PC-9 (cell line): ENCODE measurements at regions not wholly inside any gene's neighbourhood (a gene's known extent, or its start where the extent isn't known, plus 50 kb on each side); places are given as distances from the start of the nearest gene placed in this dataset.

Experiments
- BruUV-seq: library from RNA; stranded (reverse); fragments of 400-500 nt; replicated peaks from 2 replicates; lab custom pipeline; 2021; lab: Mats Ljungman, UMichigan
- CTCF ChIA-PET: fragments of 300-600 bp; sonication (Branson Sonifier 250); formaldehyde crosslinking; loops from one replicate; lab custom pipeline; 2022; ENCODE audit warnings: antibody characterized with exemption; lab: Charles Lee
- POLR2A ChIA-PET: fragments of 300-600 bp; sonication (Branson Sonifier 250); formaldehyde crosslinking; loops from one replicate; lab custom pipeline; 2022; ENCODE audit warnings: antibody characterized with exemption; ENCODE audit not compliant: unreplicated experiment; lab: Charles Lee
- DNase-seq, 2 experiments: peaks; one replicate each; pipeline versions ENCODE4 v3.0.0 to v3.0.0-alpha.2; 2015 to 2022; ENCODE audit warnings: mixed read lengths in 1 of 2
- H2AFZ ChIP-seq: fragments of 200-600 bp; sonication (generic); 2 replicates; pipeline ENCODE4 v1.8.1; 2017; ENCODE audit warnings: antibody characterized with exemption
- H3F3A ChIP-seq: fragments of 200-600 bp; sonication (generic); 2 replicates; pipeline ENCODE4 v1.8.1; 2017; ENCODE audit warnings: antibody characterized with exemption, mild to moderate bottlenecking, low read depth; ENCODE audit not compliant: insufficient read depth
- H3K27ac ChIP-seq: fragments of 200-600 bp; sonication (generic); 2 replicates; pipeline ENCODE4 v1.6.1; 2016; ENCODE audit warnings: mixed run types
- H3K27me3 ChIP-seq: fragments of 200-600 bp; sonication (generic); 2 replicates; pipeline ENCODE4 v1.6.1; 2016; ENCODE audit warnings: low read depth, mixed run types; ENCODE audit not compliant: insufficient read depth
- H3K36me3 ChIP-seq: fragments of 200-600 bp; sonication (generic); 2 replicates; pipeline ENCODE4 v1.6.1; 2016; ENCODE audit warnings: low read depth, mixed run types
- H3K4me1 ChIP-seq: fragments of 200-600 bp; sonication (generic); replicated peaks from 2 replicates; pipeline ENCODE4 v1.6.1; 2016; ENCODE audit warnings: mixed run types; ENCODE audit not compliant: insufficient read depth
- H3K4me2 ChIP-seq: fragments of 200-600 bp; sonication (generic); 2 replicates; pipeline ENCODE4 v1.6.1; 2017; ENCODE audit warnings: mixed run types
- H3K4me3 ChIP-seq: fragments of 200-600 bp; sonication (generic); 2 replicates; pipeline ENCODE4 v1.6.1; 2016; ENCODE audit warnings: mixed run types
- H3K79me2 ChIP-seq: fragments of 200-600 bp; sonication (generic); 2 replicates; pipeline ENCODE4 v1.6.1; 2017; ENCODE audit warnings: low read depth, mixed run types
- H3K9me2 ChIP-seq: fragments of 200-600 bp; sonication (generic); 2 replicates; pipeline ENCODE4 v1.8.1; 2017; ENCODE audit warnings: mild to moderate bottlenecking; ENCODE audit not compliant: insufficient read depth
- H3K9me3 ChIP-seq: fragments of 200-600 bp; sonication (generic); 2 replicates; pipeline ENCODE4 v1.8.1; 2016; ENCODE audit warnings: low read depth; ENCODE audit not compliant: insufficient read depth
- H4K20me1 ChIP-seq: fragments of 200-600 bp; sonication (generic); 2 replicates; pipeline ENCODE4 v1.8.1; 2017; ENCODE audit not compliant: insufficient read depth
- CTCF ChIP-seq: fragments of 200-600 bp; sonication (generic); conservative IDR thresholded peaks from 2 replicates; pipeline ENCODE4 v1.6.1; 2017; ENCODE audit warnings: mixed run types, antibody characterized with exemption, mild to moderate bottlenecking, moderate library complexity
- EZH2 ChIP-seq: fragments of 200-600 bp; sonication (generic); IDR thresholded peaks from 2 replicates; pipeline ENCODE4 v1.8.0; 2017; ENCODE audit warnings: antibody characterized with exemption, low read depth
- intact Hi-C: fragments of 100-400 bp; cut with micrococcal nuclease; formaldehyde crosslinking; loops from one replicate; pipeline ENCODE4 v1.10.0; 2022; ENCODE audit not compliant: unreplicated experiment

GRCh38 chr2:221006084-221006483 is 566.0 kb downstream of the EPHA4 start:
- no peaks in the 10 kb centered on the region for H3F3A ChIP-seq
- H4K20me1 ChIP-seq = no peaks in the 10 kb centered on the region
- TF ChIP-seq CTCF (no peak), EZH2 (no peak)
- H3K9me2 ChIP-seq = no peaks in the 10 kb centered on the region; the same call in 1 of the 2 replicates
- CTCF ChIA-PET = no interaction called here
- POLR2A ChIA-PET = no interaction called here
- H3K4me3 ChIP-seq = no peak overlapping the region
- no peak overlapping the region for H3K27ac ChIP-seq
- intact Hi-C loops = no loop called here
- no peaks in the 10 kb centered on the region for H3K4me1 ChIP-seq
- no peaks in the 10 kb centered on the region for H3K79me2 ChIP-seq
- no peaks in the 10 kb centered on the region for H3K27me3 ChIP-seq
- no peaks in the 10 kb centered on the region for H3K36me3 ChIP-seq
- H2AFZ ChIP-seq = no peak overlapping the region
- BruUV-seq = no TSS peak
- no peaks in the 10 kb centered on the region for H3K9me3 ChIP-seq
- DNase-seq = no peak
- no peak overlapping the region for H3K4me2 ChIP-seq

GRCh38 chr2:221016551-221016950 is 555.6 kb downstream of the EPHA4 start:
- no peak overlapping the region for H3K4me3 ChIP-seq
- H3K4me1 ChIP-seq = no peaks in the 10 kb centered on the region
- no peak overlapping the region for H3K4me2 ChIP-seq
- no peak overlapping the region for H2AFZ ChIP-seq
- DNase-seq = no peak
- no peaks in the 10 kb centered on the region for H3K9me2 ChIP-seq
- ChIA-PET POLR2A (no interaction called here), CTCF (no interaction called here)
- no peaks in the 10 kb centered on the region for H3K27me3 ChIP-seq
- H3K27ac ChIP-seq = no peak overlapping the region
- H3K36me3 ChIP-seq = no peaks in the 10 kb centered on the region
- intact Hi-C loops = no loop called here
- no TSS peak for BruUV-seq
- TF ChIP-seq EZH2 (no peak), CTCF (no peak)
- no peaks in the 10 kb centered on the region for H4K20me1 ChIP-seq
- H3K9me3 ChIP-seq = no peaks in the 10 kb centered on the region; the same call in 1 of the 2 replicates
- no peaks in the 10 kb centered on the region for H3F3A ChIP-seq
- no peaks in the 10 kb centered on the region for H3K79me2 ChIP-seq

GRCh38 chr2:221018262-221018661 is 553.8 kb downstream of the EPHA4 start:
- H3F3A ChIP-seq = no peaks in the 10 kb centered on the region
- H3K36me3 ChIP-seq = no peaks in the 10 kb centered on the region
- BruUV-seq = no TSS peak
- H3K4me2 ChIP-seq = no peak overlapping the region
- no peaks in the 10 kb centered on the region for H4K20me1 ChIP-seq
- POLR2A ChIA-PET = no interaction called here
- no peaks in the 10 kb centered on the region for H3K27me3 ChIP-seq
- no peak overlapping the region for H3K27ac ChIP-seq
- H3K4me1 ChIP-seq = no peaks in the 10 kb centered on the region
- H3K9me3 ChIP-seq = no peaks in the 10 kb centered on the region; the same call in 1 of the 2 replicates
- TF ChIP-seq EZH2 (no peak), CTCF (no peak)
- intact Hi-C loops = no loop called here
- no peak overlapping the region for H3K4me3 ChIP-seq
- CTCF ChIA-PET = no interaction called here
- no peaks in the 10 kb centered on the region for H3K9me2 ChIP-seq
- no peak for DNase-seq
- no peaks in the 10 kb centered on the region for H3K79me2 ChIP-seq
- no peak overlapping the region for H2AFZ ChIP-seq
